ENCODE measurements at regions not wholly inside any gene's neighbourhood (a gene's known extent, or its start where the extent isn't known, plus 50 kb on each side); places are given as distances from the start of the nearest gene placed in this dataset.

GRCh38 chr5:92775711-92776615, 805.1 kb downstream of the NR2F1-AS1 start:
- TF ChIP-seq, protein P1, sequence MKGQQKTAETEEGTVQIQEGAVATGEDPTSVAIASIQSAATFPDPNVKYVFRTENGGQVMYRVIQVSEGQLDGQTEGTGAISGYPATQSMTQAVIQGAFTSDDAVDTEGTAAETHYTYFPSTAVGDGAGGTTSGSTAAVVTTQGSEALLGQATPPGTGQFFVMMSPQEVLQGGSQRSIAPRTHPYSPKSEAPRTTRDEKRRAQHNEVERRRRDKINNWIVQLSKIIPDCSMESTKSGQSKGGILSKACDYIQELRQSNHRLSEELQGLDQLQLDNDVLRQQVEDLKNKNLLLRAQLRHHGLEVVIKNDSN (IDR thresholded peaks at IDR 0.05): no peak
- TF ChIP-seq EP300 (IDR thresholded peaks at IDR 0.05; ENCODE audit: borderline replicate concordance): no peak
- no peak for TF ChIP-seq ZBTB7A (IDR thresholded peaks at IDR 0.05; ENCODE audit: low read depth)
- no peak for TF ChIP-seq EGR1 (IDR thresholded peaks at IDR 0.05)
- TF ChIP-seq YY1 (IDR thresholded peaks at IDR 0.05; ENCODE audit: low read depth): no peak
- TF ChIP-seq CREB1 (IDR thresholded peaks at IDR 0.05; ENCODE audit: low read depth): no peak
- TF ChIP-seq TEAD4 (IDR thresholded peaks at IDR 0.05): no peak
- TF ChIP-seq, protein P2, sequence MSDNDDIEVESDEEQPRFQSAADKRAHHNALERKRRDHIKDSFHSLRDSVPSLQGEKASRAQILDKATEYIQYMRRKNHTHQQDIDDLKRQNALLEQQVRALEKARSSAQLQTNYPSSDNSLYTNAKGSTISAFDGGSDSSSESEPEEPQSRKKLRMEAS (IDR thresholded peaks at IDR 0.05): no peak
- TF ChIP-seq REST (IDR thresholded peaks at IDR 0.05; ENCODE audit: low read depth): no peak
- TF ChIP-seq TAF1 (IDR thresholded peaks at IDR 0.05; ENCODE audit: low read depth): no peak
- no peak for TF ChIP-seq RAD21 (IDR thresholded peaks at IDR 0.05; ENCODE audit: low read depth)
